ENCODE measurements at regions not wholly inside any gene's neighbourhood (a gene's known extent, or its start where the extent isn't known, plus 50 kb on each side); places are given as distances from the start of the nearest gene placed in this dataset.

GRCh38 chr1:82160036-82160435, 359.3 kb downstream of the ADGRL2 start:
- TF ChIP-seq CTCF (conservative IDR thresholded peaks at IDR 0.05) (no peak), ZFX (IDR thresholded peaks at IDR 0.05) (no peak)

Measured in C4-2B (cell line).